Neural progenitor cell (in vitro differentiated cells): ENCODE measurements at regions not wholly inside any gene's neighbourhood (a gene's known extent, or its start where the extent isn't known, plus 50 kb on each side); places are given as distances from the start of the nearest gene placed in this dataset.

ENCODE experiments used
- DNase-seq: peaks from one replicate; pipeline ENCODE4 v3.0.0-alpha.2; 2016; ENCODE audit warnings: low spot score
- H2AFZ ChIP-seq: fragments of 200-600 bp; sonication (generic); replicated peaks from 2 replicates; pipeline ENCODE4 v1.6.1; 2016; ENCODE audit warnings: antibody characterized with exemption
- H3F3A ChIP-seq: fragments of 200-600 bp; sonication (generic); 2 replicates; pipeline ENCODE4 v1.6.1; 2016; ENCODE audit warnings: antibody characterized with exemption, low read depth
- H3K27ac ChIP-seq: fragments of 200-600 bp; sonication (generic); 2 replicates; pipeline ENCODE4 v1.5.1; 2016; ENCODE audit warnings: mild to moderate bottlenecking
- H3K27me3 ChIP-seq: fragments of 200-600 bp; sonication (generic); 2 replicates; pipeline ENCODE4 v1.6.1; 2016; ENCODE audit warnings: mild to moderate bottlenecking, moderate library complexity
- H3K36me3 ChIP-seq: fragments of 200-600 bp; sonication (generic); 2 replicates; pipeline ENCODE4 v1.5.1; 2016
- H3K4me1 ChIP-seq: fragments of 200-600 bp; sonication (generic); 2 replicates; pipeline ENCODE4 v1.6.1; 2016; ENCODE audit warnings: mixed run types
- H3K4me2 ChIP-seq: fragments of 200-600 bp; sonication (generic); 2 replicates; pipeline ENCODE4 v1.6.1; 2016
- H3K4me3 ChIP-seq: fragments of 200-600 bp; sonication (generic); 2 replicates; pipeline ENCODE4 v1.5.1; 2016
- H3K79me2 ChIP-seq: fragments of 200-600 bp; sonication (generic); 2 replicates; pipeline ENCODE4 v1.6.1; 2016; ENCODE audit warnings: low read depth
- H3K9ac ChIP-seq: fragments of 200-600 bp; sonication (generic); 2 replicates; pipeline ENCODE4 v1.6.1; 2016
- H3K9me3 ChIP-seq: fragments of 200-600 bp; sonication (generic); 2 replicates; pipeline ENCODE4 v1.5.1; 2016; ENCODE audit warnings: low read depth
- H4K20me1 ChIP-seq: fragments of 200-600 bp; sonication (generic); 2 replicates; pipeline ENCODE4 v1.6.1; 2016; ENCODE audit warnings: low read depth
- H3K27ac Mint-ChIP-seq: 3 replicates; pipeline ENCODE4 v1.8.0; 2021; ENCODE audit warnings: mixed read lengths
- H3K27me3 Mint-ChIP-seq: 2 replicates; pipeline ENCODE4 v1.8.0; 2022; ENCODE audit warnings: low read depth, mild to moderate bottlenecking, inconsistent platforms, moderate library complexity, mixed read lengths; ENCODE audit not compliant: insufficient read depth
- H3K36me3 Mint-ChIP-seq: 3 replicates; pipeline ENCODE4 v1.8.0; 2021; ENCODE audit warnings: mixed read lengths
- H3K4me1 Mint-ChIP-seq: 3 replicates; pipeline ENCODE4 v1.8.0; 2021; ENCODE audit warnings: mixed read lengths
- H3K4me3 Mint-ChIP-seq: 3 replicates; pipeline ENCODE4 v1.8.0; 2021; ENCODE audit warnings: mild to moderate bottlenecking, moderate library complexity, mixed read lengths
- H3K9me3 Mint-ChIP-seq: 3 replicates; pipeline ENCODE4 v1.8.0; 2020; ENCODE audit warnings: mixed read lengths
- CTCF ChIP-seq: fragments of 200-600 bp; sonication (generic); IDR thresholded peaks from 2 replicates; pipeline ENCODE4 v1.5.1; 2017; ENCODE audit warnings: antibody characterized with exemption, mild to moderate bottlenecking
- EZH2 ChIP-seq: fragments of 200-600 bp; sonication (generic); IDR thresholded peaks from 2 replicates; pipeline ENCODE4 v1.6.1; 2017; ENCODE audit warnings: antibody characterized with exemption, mild to moderate bottlenecking, moderate library complexity
- EZH2phosphoT487 ChIP-seq: fragments of 200-600 bp; sonication (generic); IDR thresholded peaks from 2 replicates; pipeline ENCODE4 v1.6.1; 2017; ENCODE audit warnings: antibody characterized with exemption

- Histone ChIP-seq H3K9me3 (peaks cover 7% of the 10 kb centered on the region), H3K36me3 (no peaks in the 10 kb centered on the region), H3K4me1 (no peaks in the 10 kb centered on the region), H3K79me2 (no peaks in the 10 kb centered on the region), H3F3A (no peaks in the 10 kb centered on the region), H3K4me3 (no peak overlapping the region), H3K4me2 (no peak overlapping the region), H4K20me1 (no peaks in the 10 kb centered on the region), H2AFZ (no peak overlapping the region), H3K27me3 (no peaks in the 10 kb centered on the region), H3K9ac (no peak overlapping the region), H3K27ac (no peak overlapping the region)
- no peak for TF ChIP-seq EZH2
- no peak for TF ChIP-seq CTCF
- no peak for TF ChIP-seq EZH2phosphoT487
- Mint-ChIP-seq H3K4me1 (peaks cover 7% of the 10 kb centered on the region), H3K9me3 (peaks cover 21% of the 10 kb centered on the region), H3K36me3 (no peaks in the 10 kb centered on the region), H3K4me3 (no peak overlapping the region), H3K27me3 (peaks cover 9% of the 10 kb centered on the region), H3K27ac (peak overlapping the region; percentile 36)
- no peak for DNase-seq
Measured at GRCh38 chr9:126217797-126218196, 108.8 kb upstream of the MVB12B start.

- H3K9me3 Mint-ChIP-seq = peaks cover 21% of the 10 kb centered on the region
- no peaks in the 10 kb centered on the region for H3K36me3 ChIP-seq
- H3K27me3 Mint-ChIP-seq = peaks cover 9% of the 10 kb centered on the region
- no peaks in the 10 kb centered on the region for H4K20me1 ChIP-seq
- H3K36me3 Mint-ChIP-seq = no peaks in the 10 kb centered on the region
- H3K27me3 ChIP-seq = no peaks in the 10 kb centered on the region
- no peak overlapping the region for H3K27ac Mint-ChIP-seq
- no peak overlapping the region for H3K4me2 ChIP-seq
- no peaks in the 10 kb centered on the region for H3F3A ChIP-seq
- DNase-seq = no peak
- no peak overlapping the region for H3K9ac ChIP-seq
- H3K4me1 Mint-ChIP-seq = peaks cover 7% of the 10 kb centered on the region
- TF ChIP-seq EZH2phosphoT487 = no peak
- TF ChIP-seq CTCF = no peak
- no peak for TF ChIP-seq EZH2
- H3K9me3 ChIP-seq = peaks cover 7% of the 10 kb centered on the region
- H3K27ac ChIP-seq = no peak overlapping the region
- H2AFZ ChIP-seq = no peak overlapping the region
- H3K4me3 ChIP-seq = no peak overlapping the region
- no peak overlapping the region for H3K4me3 Mint-ChIP-seq
- H3K79me2 ChIP-seq = no peaks in the 10 kb centered on the region
- no peaks in the 10 kb centered on the region for H3K4me1 ChIP-seq
Measured at GRCh38 chr9:126218359-126219125, 108.1 kb upstream of the MVB12B start.

GRCh38 chr9:126219166-126219565, 107.5 kb upstream of the MVB12B start:
- Histone ChIP-seq H3K79me2 (no peaks in the 10 kb centered on the region), H3K27ac (no peak overlapping the region), H3K4me2 (no peak overlapping the region), H3K36me3 (no peaks in the 10 kb centered on the region), H4K20me1 (no peaks in the 10 kb centered on the region), H2AFZ (no peak overlapping the region), H3K4me1 (no peaks in the 10 kb centered on the region), H3K4me3 (no peak overlapping the region), H3K9ac (no peak overlapping the region), H3K27me3 (no peaks in the 10 kb centered on the region), H3F3A (no peaks in the 10 kb centered on the region), H3K9me3 (peaks cover 7% of the 10 kb centered on the region)
- no peak for TF ChIP-seq EZH2phosphoT487
- TF ChIP-seq EZH2 = no peak
- TF ChIP-seq CTCF = no peak
- H3K36me3 Mint-ChIP-seq = no peaks in the 10 kb centered on the region
- DNase-seq = no peak
- no peak overlapping the region for H3K4me3 Mint-ChIP-seq
- H3K4me1 Mint-ChIP-seq = peaks cover 7% of the 10 kb centered on the region
- H3K27me3 Mint-ChIP-seq = peaks cover 10% of the 10 kb centered on the region
- H3K9me3 Mint-ChIP-seq = peaks cover 20% of the 10 kb centered on the region
- peak overlapping the region; percentile 29 for H3K27ac Mint-ChIP-seq
